Ovary (tissue), 7 donors: ENCODE measurements at regions not wholly inside any gene's neighbourhood (a gene's known extent, or its start where the extent isn't known, plus 50 kb on each side); places are given as distances from the start of the nearest gene placed in this dataset.
"Not testable (repeated sequence)": the region's sequence is repeated elsewhere in the genome, so short reads cannot be mapped to it uniquely, and the experiment has no call there.

ENCODE experiments used
- DNase-seq, 5 donors: peaks; one replicate each; pipeline ENCODE4 v3.0.0-alpha.2; 2019 to 2020
- H3K27ac ChIP-seq, 2 donors: fragments of 200-600 bp; one replicate each; pipeline versions ENCODE4 v1.5.1 to v1.8.0; 2019 to 2022
- H3K27me3 ChIP-seq: fragments of 200-600 bp; one replicate; pipeline ENCODE4 v1.8.0; 2022
- H3K36me3 ChIP-seq: fragments of 200-600 bp; sonication (generic); one replicate; pipeline ENCODE4 v1.5.1; 2019
- H3K4me1 ChIP-seq: one replicate; pipeline ENCODE4 v1.8.1; 2013; ENCODE audit warnings: mild to moderate bottlenecking, moderate library complexity; ENCODE audit not compliant: insufficient read depth
- H3K4me3 ChIP-seq: fragments of 200-600 bp; sonication (generic); one replicate; pipeline ENCODE4 v1.5.1; 2017
- H3K9me3 ChIP-seq, 2 donors: fragments of 200-600 bp in 1 of 2; sonication (generic) in 1 of 2; one replicate each; pipeline versions ENCODE4 v1.5.1 to v1.8.1; 2013 to 2019; ENCODE audit warnings: mild to moderate bottlenecking in 1 of 2, moderate library complexity in 1 of 2
- EP300 ChIP-seq: sonication (generic); formaldehyde crosslinking; IDR thresholded peaks from one replicate; pipeline ENCODE4 v1.6.1; 2017; ENCODE audit warnings: antibody characterized with exemption
- POLR2A ChIP-seq: fragments of 450-650 bp; IDR thresholded peaks from one replicate; pipeline ENCODE4 v1.6.1; 2017; ENCODE audit warnings: antibody characterized with exemption, mild to moderate bottlenecking, moderate library complexity
- WGBS, 3 donors: extraction: QIAGEN DNeasy Blood & Tissue Kit in 1 of 3; methylation state at CpG; one replicate each; pipeline versions ENCODE4 v1.1.5 to v1.1.7; 2013 to 2017; 5-methylcytosine and 5-hydroxymethylcytosine counted together
- intact Hi-C, 4 donors: fragments of 100-400 bp; cut with DNase I; formaldehyde crosslinking; loops; one replicate each; pipeline versions ENCODE4 v1.11.0 to v1.15.1; 2022 to 2023
- TF ChIP-seq, protein P1 (sequence below), 3 donors: fragments of 450-650 bp in 2 of 3; fragments of 200-600 bp in 1 of 3; IDR thresholded peaks; one replicate each; pipeline versions ENCODE4 v1.5.1 to v1.8.0; 2016 to 2022; ENCODE audit warnings: antibody characterized with exemption in 3 of 3, mild to moderate bottlenecking in 1 of 3
- donor health status: DM: no; HTN: no; CAD: no; lungs with moderate emphysema.
- donor health status: DM: no; HTN: no; CAD: no.
- donor health status: Bipolar disorder and iron deficiency.
- donor health status: DM: no; HTN: no; CAD: no.
- donor health status: DM: yes; HTN: yes; CAD: no.

DNA sequence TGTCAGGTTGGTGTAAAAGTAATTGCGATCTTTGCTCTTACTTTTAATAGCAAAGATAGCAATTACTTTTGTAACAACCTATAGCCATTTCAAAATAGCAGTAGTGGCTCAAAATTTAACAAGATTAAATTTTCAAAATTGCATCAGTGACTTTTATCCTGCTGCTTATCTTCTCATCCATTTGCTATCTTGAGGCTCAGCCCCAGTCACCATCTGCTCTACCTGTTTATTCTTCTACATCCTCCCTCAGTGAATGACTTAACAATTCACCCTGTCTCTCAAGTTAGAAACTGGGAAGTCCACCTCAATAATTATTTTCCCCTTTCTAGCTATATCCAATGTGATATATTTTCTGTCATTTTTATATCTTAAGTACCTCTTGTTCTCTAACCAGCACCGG is 148.6 kb upstream of the ZNF804A start:
- DNase-seq = no peak
- intact Hi-C loops = no loop called here
- H3K4me3 ChIP-seq = no peak overlapping the region
- no peaks in the 10 kb centered on the region for H3K36me3 ChIP-seq
- H3K27ac ChIP-seq = no peak overlapping the region
- no peaks in the 10 kb centered on the region for H3K27me3 ChIP-seq
- no peaks in the 10 kb centered on the region for H3K4me1 ChIP-seq
- WGBS, 3 donors = 73 to 90% (median 84%) methylated on average over 2 of the region's 2 CpGs
- TF ChIP-seq, protein P1, sequence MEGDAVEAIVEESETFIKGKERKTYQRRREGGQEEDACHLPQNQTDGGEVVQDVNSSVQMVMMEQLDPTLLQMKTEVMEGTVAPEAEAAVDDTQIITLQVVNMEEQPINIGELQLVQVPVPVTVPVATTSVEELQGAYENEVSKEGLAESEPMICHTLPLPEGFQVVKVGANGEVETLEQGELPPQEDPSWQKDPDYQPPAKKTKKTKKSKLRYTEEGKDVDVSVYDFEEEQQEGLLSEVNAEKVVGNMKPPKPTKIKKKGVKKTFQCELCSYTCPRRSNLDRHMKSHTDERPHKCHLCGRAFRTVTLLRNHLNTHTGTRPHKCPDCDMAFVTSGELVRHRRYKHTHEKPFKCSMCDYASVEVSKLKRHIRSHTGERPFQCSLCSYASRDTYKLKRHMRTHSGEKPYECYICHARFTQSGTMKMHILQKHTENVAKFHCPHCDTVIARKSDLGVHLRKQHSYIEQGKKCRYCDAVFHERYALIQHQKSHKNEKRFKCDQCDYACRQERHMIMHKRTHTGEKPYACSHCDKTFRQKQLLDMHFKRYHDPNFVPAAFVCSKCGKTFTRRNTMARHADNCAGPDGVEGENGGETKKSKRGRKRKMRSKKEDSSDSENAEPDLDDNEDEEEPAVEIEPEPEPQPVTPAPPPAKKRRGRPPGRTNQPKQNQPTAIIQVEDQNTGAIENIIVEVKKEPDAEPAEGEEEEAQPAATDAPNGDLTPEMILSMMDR (IDR thresholded peaks at IDR 0.05) = no peak
- TF ChIP-seq POLR2A (no peak), EP300 (no peak)
- no peaks in the 10 kb centered on the region for H3K9me3 ChIP-seq

DNA sequence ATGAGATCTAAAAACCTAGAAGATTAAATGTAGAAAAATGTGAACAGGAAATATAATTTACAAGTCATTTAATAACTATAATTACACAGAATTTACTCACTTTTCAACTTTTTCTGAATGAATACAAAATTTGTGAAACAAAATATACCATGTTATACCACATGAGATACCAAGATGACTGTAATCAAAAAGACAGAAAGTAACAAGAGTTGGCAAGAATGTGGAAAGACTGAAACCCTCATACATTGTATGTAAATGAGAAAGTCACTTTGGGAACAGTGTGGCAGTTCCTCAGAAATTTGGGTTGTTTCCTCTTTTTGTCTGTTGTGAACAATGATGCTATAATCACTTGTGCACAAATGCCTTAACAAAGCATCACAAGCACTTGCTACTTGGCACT is 145.4 kb upstream of the ZNF804A start:
- TF ChIP-seq, protein P1 (IDR thresholded peaks at IDR 0.05) = no peak
- TF ChIP-seq POLR2A = no peak
- no peak for TF ChIP-seq EP300
- H3K27me3 ChIP-seq = no peaks in the 10 kb centered on the region
- DNase-seq = no peak

DNA sequence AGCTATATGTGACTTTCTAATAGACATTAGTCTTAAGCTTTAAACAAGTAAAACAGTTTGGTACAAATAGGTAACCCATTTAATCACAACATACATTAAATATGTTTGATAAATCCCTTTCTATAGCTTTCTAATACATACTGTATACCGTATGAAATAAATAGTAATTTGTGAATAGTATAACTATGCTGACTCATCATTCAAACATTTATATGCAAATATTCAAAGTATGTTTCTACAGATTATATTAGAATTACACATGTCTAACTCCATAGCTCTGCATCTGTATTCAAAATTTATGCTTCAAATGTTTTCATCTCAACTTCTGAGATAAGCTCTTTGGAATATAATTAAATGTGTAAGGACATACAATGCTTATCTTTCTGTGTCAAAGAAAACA is 142.7 kb upstream of the ZNF804A start:
- Histone ChIP-seq H3K9me3 (no peaks in the 10 kb centered on the region), H3K27me3 (no peaks in the 10 kb centered on the region), H3K27ac (no peak overlapping the region), H3K4me1 (no peaks in the 10 kb centered on the region), H3K4me3 (no peak overlapping the region), H3K36me3 (no peaks in the 10 kb centered on the region)
- TF ChIP-seq POLR2A (no peak), EP300 (no peak)
- TF ChIP-seq, protein P1 (IDR thresholded peaks at IDR 0.05) = no peak
- intact Hi-C loops = no loop called here
- DNase-seq = no peak
- WGBS, 3 donors = 38 to 64% (median 40%) methylated on average over 1 of the region's 1 CpG

More for the DNA sequence above, 145.4 kb upstream of the ZNF804A start:
- intact Hi-C loops = no loop called here
- no peaks in the 10 kb centered on the region for H3K4me1 ChIP-seq
- no peak overlapping the region for H3K4me3 ChIP-seq
- no peaks in the 10 kb centered on the region for H3K9me3 ChIP-seq
- H3K36me3 ChIP-seq = no peaks in the 10 kb centered on the region
- no peak overlapping the region for H3K27ac ChIP-seq

DNA sequence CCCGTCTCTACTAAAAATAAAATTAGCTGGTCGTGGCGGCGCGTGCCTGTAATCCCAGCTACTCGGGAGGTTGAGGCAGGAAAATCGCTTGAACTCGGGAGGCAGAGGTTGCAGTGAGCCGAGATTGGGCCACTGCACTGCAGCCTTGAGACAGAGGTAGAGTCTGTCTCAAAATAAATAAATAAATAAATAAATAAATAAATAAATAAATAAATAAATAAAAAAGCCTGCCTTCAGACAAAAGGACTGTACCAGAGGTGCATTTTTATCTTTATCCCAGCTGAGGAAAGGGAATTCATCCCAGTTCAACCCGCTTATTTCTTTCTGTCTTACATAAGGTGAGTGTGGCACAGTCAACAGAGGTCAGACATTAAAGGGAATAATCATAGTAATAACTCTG is 141.6 kb upstream of the ZNF804A start:
- H3K4me1 ChIP-seq, H3K27me3 ChIP-seq, DNase-seq, H3K36me3 ChIP-seq, H3K4me3 ChIP-seq, intact Hi-C loops, H3K9me3 ChIP-seq, H3K27ac ChIP-seq: not testable (repeated sequence)
- 95 to 96% (median 96%) methylated on average over 10 of the region's 10 CpGs for WGBS, 3 donors

DNA sequence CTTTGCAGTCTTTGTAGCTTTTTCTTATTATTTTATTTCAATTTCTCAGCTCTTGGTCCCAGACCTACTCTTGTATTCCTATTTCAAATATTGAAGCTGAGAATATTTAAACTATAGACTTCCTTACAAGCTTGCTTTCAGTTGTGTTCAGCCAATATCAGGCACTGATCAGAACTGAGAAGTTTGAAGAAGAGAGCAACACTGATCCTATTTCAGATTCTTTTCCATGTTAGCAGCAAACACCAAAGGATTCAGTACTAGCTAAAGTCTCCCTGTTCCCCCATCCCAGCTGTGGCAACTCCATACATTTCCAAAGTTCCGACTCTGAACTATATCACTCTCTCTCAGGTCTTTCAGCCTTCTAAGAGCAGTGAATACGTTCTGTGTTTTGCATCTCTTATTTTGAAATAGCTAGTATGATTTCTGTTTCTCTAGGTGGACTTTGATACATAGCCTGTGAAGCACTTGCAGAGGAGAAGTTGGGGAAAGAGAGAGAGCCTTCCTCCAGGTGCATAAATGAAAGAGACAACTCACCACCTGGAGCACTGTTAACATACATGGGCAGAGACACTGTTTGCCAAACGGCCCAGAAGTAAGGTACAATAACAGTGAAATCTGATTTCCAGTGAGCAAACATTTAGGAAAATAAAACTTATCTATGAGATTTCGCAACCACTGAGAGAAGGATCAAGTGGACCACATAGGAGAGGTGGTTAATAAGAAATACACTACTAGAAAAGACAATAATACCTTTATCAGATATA is 135.0 kb upstream of the ZNF804A start:
- H3K36me3 ChIP-seq = no peaks in the 10 kb centered on the region
- no peaks in the 10 kb centered on the region for H3K9me3 ChIP-seq
- H3K4me3 ChIP-seq = no peak overlapping the region
- no peak for TF ChIP-seq EP300
- TF ChIP-seq POLR2A = no peak
- TF ChIP-seq, protein P1 (IDR thresholded peaks at IDR 0.05) = no peak
- WGBS, 3 donors = 51 to 82% (median 56%) methylated on average over 4 of the region's 4 CpGs
- no peaks in the 10 kb centered on the region for H3K27me3 ChIP-seq
- no peaks in the 10 kb centered on the region for H3K4me1 ChIP-seq
- intact Hi-C loops = no loop called here
- no peak for DNase-seq
- no peak overlapping the region for H3K27ac ChIP-seq
